Small intestine (tissue), 7 donors: ENCODE measurements at regions not wholly inside any gene's neighbourhood (a gene's known extent, or its start where the extent isn't known, plus 50 kb on each side); places are given as distances from the start of the nearest gene placed in this dataset.

Source experiments
- DNase-seq, 2 donors: peaks; one replicate each; pipeline versions ENCODE4 v3.0.0 to v3.0.0-alpha.2; 2013
- FAIRE-seq: peaks from 2 replicates; lab custom pipeline; 2012; peaks lifted over from hg19 to GRCh38; lab: Jason Lieb, UNC
- H3K27ac ChIP-seq, 3 donors: one replicate each; pipeline ENCODE4 v1.5.1; 2013; ENCODE audit warnings: low read length in 2 of 3, mild to moderate bottlenecking in 2 of 3, control low read depth in 1 of 3, inconsistent platforms in 1 of 3, low read depth in 1 of 3, moderate library complexity in 1 of 3
- H3K27me3 ChIP-seq, 3 donors: one replicate each; pipeline ENCODE4 v1.6.1; 2013; ENCODE audit warnings: low read length in 3 of 3, inconsistent platforms in 1 of 3; ENCODE audit not compliant: control insufficient read depth in 3 of 3, insufficient read depth in 3 of 3
- H3K36me3 ChIP-seq, 3 donors: one replicate each; pipeline ENCODE4 v1.6.1; 2013; ENCODE audit warnings: low read length in 3 of 3, inconsistent platforms in 1 of 3, low read depth in 1 of 3, mild to moderate bottlenecking in 1 of 3, moderate library complexity in 1 of 3; ENCODE audit not compliant: control insufficient read depth in 3 of 3, insufficient read depth in 2 of 3
- H3K4me1 ChIP-seq, 3 donors: one replicate each; pipeline ENCODE4 v1.6.1; 2013; ENCODE audit warnings: low read length in 2 of 3, inconsistent platforms in 1 of 3, low read depth in 1 of 3, mild to moderate bottlenecking in 1 of 3, moderate library complexity in 1 of 3; ENCODE audit not compliant: control insufficient read depth in 3 of 3, insufficient read depth in 2 of 3
- H3K4me3 ChIP-seq, 3 donors: one replicate each; pipeline ENCODE4 v1.5.1; 2013; ENCODE audit warnings: low read length in 3 of 3, control low read depth in 1 of 3, inconsistent platforms in 1 of 3, low read depth in 1 of 3, mild to moderate bottlenecking in 1 of 3, moderate library complexity in 1 of 3
- H3K9me3 ChIP-seq, 2 donors: one replicate each; pipeline ENCODE4 v1.6.1; 2013; ENCODE audit warnings: low read depth in 1 of 2, low read length in 1 of 2; ENCODE audit not compliant: control insufficient read depth in 2 of 2, insufficient read depth in 1 of 2
- WGBS, 3 donors: extraction: QIAGEN DNeasy Blood & Tissue Kit; methylation state at CpG; one replicate each; pipeline ENCODE4 v1.1.7; 2013; 5-methylcytosine and 5-hydroxymethylcytosine counted together
- donor health status: healthy with polysubstance abuse.
- donor health status: control.
- donor health status: control.
- donor health status: Bipolar disorder and iron deficiency.
- donor health status: healthy.

GRCh38 chr3:188959013-188959412 lies 212.8 kb upstream of the TPRG1 start:
- WGBS, 3 donors: 90 to 96% (median 94%) methylated on average over 1 of the region's 1 CpG
- DNase-seq (no peak), FAIRE-seq (no peak)
- Histone ChIP-seq H3K4me3 (no peak overlapping the region), H3K36me3 (no peaks in the 10 kb centered on the region), H3K4me1 (no peaks in the 10 kb centered on the region), H3K27ac (no peak overlapping the region), H3K9me3 (no peaks in the 10 kb centered on the region), H3K27me3 (peaks cover 0 to 2% (median 0%) of the 10 kb centered on the region in 3 donors)

DNA sequence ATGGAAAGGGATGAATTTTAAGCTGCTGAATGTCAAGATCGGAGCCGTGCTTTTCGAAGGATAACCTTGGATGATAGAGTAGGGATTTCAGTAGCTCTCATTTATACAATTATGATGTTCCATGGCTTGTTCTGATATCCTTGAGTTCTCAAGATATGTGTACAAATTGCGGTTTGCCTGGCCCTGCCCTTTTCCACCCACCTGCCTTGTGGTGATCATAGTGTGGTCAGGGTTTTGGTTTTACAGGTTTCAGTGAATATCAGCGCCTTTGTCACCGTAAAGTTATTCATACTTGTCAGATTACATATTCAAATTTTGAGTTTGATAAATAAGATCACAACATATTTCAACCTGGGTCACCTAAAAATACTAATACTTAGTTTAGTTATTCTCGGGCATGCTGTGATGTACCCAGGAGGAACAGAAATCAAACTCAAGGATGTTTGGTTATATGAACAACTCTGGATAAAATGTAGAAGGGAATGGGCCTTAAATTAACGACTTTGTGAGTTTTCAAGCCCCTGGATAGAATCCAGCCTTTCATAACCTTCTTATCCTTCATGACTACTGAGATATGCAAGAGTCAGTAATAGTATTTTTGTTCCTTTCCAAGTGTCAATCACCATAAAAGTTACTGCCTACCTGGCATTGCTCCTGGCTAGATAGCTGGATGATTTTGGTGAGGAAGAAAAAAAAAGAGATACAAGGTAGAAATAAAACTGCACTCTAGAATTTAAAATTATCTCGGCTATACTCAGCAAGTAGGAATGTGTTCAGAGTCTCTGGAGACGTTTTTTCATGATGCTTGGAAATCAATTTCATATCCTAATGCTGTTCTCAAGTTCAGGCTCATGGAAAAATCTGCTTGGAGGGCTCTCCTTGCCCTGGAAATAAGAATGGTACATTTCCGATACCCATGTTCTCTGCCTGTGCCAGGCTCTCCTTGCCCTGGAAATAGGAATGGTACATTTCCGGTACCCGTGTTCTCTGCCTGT lies 209.2 kb upstream of the TPRG1 start:
- FAIRE-seq: no peak
- Histone ChIP-seq H3K4me1 (no peaks in the 10 kb centered on the region), H3K36me3 (no peaks in the 10 kb centered on the region), H3K9me3 (no peaks in the 10 kb centered on the region), H3K27me3 (peaks cover 0 to 2% (median 0%) of the 10 kb centered on the region in 3 donors), H3K4me3 (no peak overlapping the region), H3K27ac (no peak overlapping the region)
- WGBS, 3 donors: 77 to 81% (median 80%) methylated on average over 13 of the region's 13 CpGs
- DNase-seq: no peak

- DNase-seq: no peak
These were observed 206.8 kb upstream of the TPRG1 start for GRCh38 chr3:188964957-188965356.

GRCh38 chr3:188972310-188972709 lies 199.5 kb upstream of the TPRG1 start:
- H3K36me3 ChIP-seq: no peaks in the 10 kb centered on the region
- H3K4me3 ChIP-seq: no peak overlapping the region
- FAIRE-seq: no peak
- WGBS, 3 donors: 61 to 85% (median 76%) methylated on average over 4 of the region's 4 CpGs
- H3K27me3 ChIP-seq: peaks cover 0 to 6% (median 0%) of the 10 kb centered on the region in 3 donors
- no peaks in the 10 kb centered on the region for H3K4me1 ChIP-seq
- DNase-seq: no peak
- no peak overlapping the region for H3K27ac ChIP-seq
- no peaks in the 10 kb centered on the region for H3K9me3 ChIP-seq

More at GRCh38 chr3:188964957-188965356, 206.8 kb upstream of the TPRG1 start:
- Histone ChIP-seq H3K27me3 (peaks cover 0 to 2% (median 0%) of the 10 kb centered on the region in 3 donors), H3K9me3 (no peaks in the 10 kb centered on the region), H3K27ac (no peak overlapping the region), H3K4me1 (no peaks in the 10 kb centered on the region), H3K4me3 (no peak overlapping the region), H3K36me3 (no peaks in the 10 kb centered on the region)
- FAIRE-seq: no peak
- WGBS, 3 donors: 93 to 96% (median 94%) methylated on average over 5 of the region's 5 CpGs

- no peak overlapping the region for H3K4me3 ChIP-seq
- H3K9me3 ChIP-seq: no peaks in the 10 kb centered on the region
- no peak for DNase-seq
- WGBS, 3 donors: 57 to 81% (median 59%) methylated on average over 10 of the region's 10 CpGs
- no peaks in the 10 kb centered on the region for H3K4me1 ChIP-seq
- H3K27ac ChIP-seq: peak overlapping the region in 1 of 3 donors; percentile 71
- no peaks in the 10 kb centered on the region for H3K36me3 ChIP-seq
- no peak for FAIRE-seq
- peaks cover 0 to 6% (median 0%) of the 10 kb centered on the region in 3 donors for H3K27me3 ChIP-seq
These were observed 196.7 kb upstream of the TPRG1 start for GRCh38 chr3:188974856-188975599.

- Histone ChIP-seq H3K36me3 (no peaks in the 10 kb centered on the region), H3K4me3 (no peak overlapping the region), H3K27ac (peak overlapping the region in 1 of 3 donors; percentile 71), H3K9me3 (no peaks in the 10 kb centered on the region), H3K27me3 (peaks cover 0 to 6% (median 0%) of the 10 kb centered on the region in 3 donors), H3K4me1 (no peaks in the 10 kb centered on the region)
- FAIRE-seq (no peak), DNase-seq (peak in 1 of 2 donors; percentile 10)
- 59 to 71% (median 68%) methylated on average over 12 of the region's 12 CpGs for WGBS, 3 donors
These were observed 196.0 kb upstream of the TPRG1 start for GRCh38 chr3:188975600-188976314.

DNA sequence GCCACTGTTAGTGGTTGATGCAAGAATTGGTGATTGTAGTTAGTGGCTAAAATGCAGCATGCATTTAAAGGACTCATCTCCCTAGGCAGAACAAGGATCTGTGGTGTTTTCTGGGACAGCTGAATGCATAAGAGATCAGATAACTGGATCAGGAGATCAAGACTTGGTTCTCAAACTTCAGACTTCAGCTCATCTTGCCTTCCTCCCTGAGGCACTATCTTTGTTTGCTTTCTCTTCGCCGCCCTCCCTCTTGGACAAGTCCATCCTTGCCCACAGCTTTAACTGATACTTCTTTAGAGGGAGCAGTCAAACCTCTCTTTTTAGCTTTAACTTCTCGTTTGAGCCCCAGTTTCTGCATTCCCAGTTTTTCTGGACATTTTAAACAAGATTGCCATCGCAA lies 195.4 kb upstream of the TPRG1 start:
- no peak for DNase-seq
- no peaks in the 10 kb centered on the region for H3K4me1 ChIP-seq
- peak overlapping the region in 1 of 3 donors; percentile 32 for H3K27ac ChIP-seq
- WGBS, 3 donors: 61 to 67% (median 67%) methylated on average over 4 of the region's 4 CpGs
- FAIRE-seq: no peak
- no peaks in the 10 kb centered on the region for H3K36me3 ChIP-seq
- H3K9me3 ChIP-seq: no peaks in the 10 kb centered on the region
- peaks cover 0 to 6% (median 0%) of the 10 kb centered on the region in 3 donors for H3K27me3 ChIP-seq
- no peak overlapping the region for H3K4me3 ChIP-seq
